Natural killer cell (primary cell): ENCODE measurements at regions not wholly inside any gene's neighbourhood (a gene's known extent, or its start where the extent isn't known, plus 50 kb on each side); places are given as distances from the start of the nearest gene placed in this dataset.

Source experiments
- ATAC-seq, 3 donors: fragments of 150-1000 bp in 2 of 3; fragments of 200-7000 bp in 1 of 3; cut with Tn5 transposase; 1 replicate in 1 of 3; 2 replicates in 2 of 3; pipeline ENCODE4 v1.10.0; 2021; ENCODE audit warnings: mild to moderate bottlenecking in 2 of 3, moderate library complexity in 2 of 3
- DNase-seq, 2 donors: peaks; one replicate each; pipeline versions ENCODE4 v3.0.0 to v3.0.0-alpha.2; 2013 to 2021; ENCODE audit warnings: mixed read lengths in 1 of 2
- H3K27ac ChIP-seq: one replicate; pipeline ENCODE4 v1.5.1; 2013; ENCODE audit warnings: mild to moderate bottlenecking, low read length
- H3K27me3 ChIP-seq: one replicate; pipeline ENCODE4 v1.6.1; 2013; ENCODE audit warnings: low read length; ENCODE audit not compliant: control insufficient read depth, insufficient read depth
- H3K36me3 ChIP-seq: one replicate; pipeline ENCODE4 v1.6.1; 2013; ENCODE audit warnings: low read length; ENCODE audit not compliant: control insufficient read depth, insufficient read depth
- H3K4me1 ChIP-seq: one replicate; pipeline ENCODE4 v1.6.1; 2013; ENCODE audit warnings: low read length; ENCODE audit not compliant: control insufficient read depth, insufficient read depth
- H3K4me3 ChIP-seq: one replicate; pipeline ENCODE4 v1.5.1; 2013; ENCODE audit warnings: low read length
- H3K9me3 ChIP-seq: one replicate; pipeline ENCODE4 v1.6.1; 2013; ENCODE audit warnings: low read length; ENCODE audit not compliant: control insufficient read depth, insufficient read depth
- H3K27ac Mint-ChIP-seq, 2 donors: one replicate each; pipeline ENCODE4 v1.8.0; 2022; ENCODE audit warnings: mild to moderate bottlenecking in 2 of 2, mixed read lengths in 2 of 2, moderate library complexity in 1 of 2
- H3K27me3 Mint-ChIP-seq, 2 donors: one replicate each; pipeline ENCODE4 v1.8.0; 2022; ENCODE audit warnings: low read depth in 2 of 2, mixed read lengths in 2 of 2
- H3K36me3 Mint-ChIP-seq: one replicate; pipeline ENCODE4 v1.8.0; 2022; ENCODE audit warnings: mixed read lengths
- H3K4me1 Mint-ChIP-seq, 2 donors: one replicate each; pipeline ENCODE4 v1.8.0; 2022; ENCODE audit warnings: mixed read lengths in 2 of 2
- H3K4me3 Mint-ChIP-seq: one replicate; pipeline ENCODE4 v1.8.0; 2022; ENCODE audit warnings: mild to moderate bottlenecking, moderate library complexity, mixed read lengths
- H3K9me3 Mint-ChIP-seq, 2 donors: one replicate each; pipeline ENCODE4 v1.8.0; 2022; ENCODE audit warnings: mixed read lengths in 2 of 2
- CTCF ChIP-seq: fragments of 200-600 bp; IDR thresholded peaks from one replicate; pipeline ENCODE4 v1.8.0; 2022; ENCODE audit warnings: antibody characterized with exemption
- WGBS: methylation state at CpG from one replicate; pipeline ENCODE4 v1.1.7; 2013; ENCODE audit warnings: missing lambda C conversion rate; ENCODE audit not compliant: insufficient coverage; 5-methylcytosine and 5-hydroxymethylcytosine counted together
- intact Hi-C: fragments of 100-400 bp; cut with micrococcal nuclease; formaldehyde crosslinking; loops from one replicate; pipeline ENCODE4 v1.14.2; 2022

DNA sequence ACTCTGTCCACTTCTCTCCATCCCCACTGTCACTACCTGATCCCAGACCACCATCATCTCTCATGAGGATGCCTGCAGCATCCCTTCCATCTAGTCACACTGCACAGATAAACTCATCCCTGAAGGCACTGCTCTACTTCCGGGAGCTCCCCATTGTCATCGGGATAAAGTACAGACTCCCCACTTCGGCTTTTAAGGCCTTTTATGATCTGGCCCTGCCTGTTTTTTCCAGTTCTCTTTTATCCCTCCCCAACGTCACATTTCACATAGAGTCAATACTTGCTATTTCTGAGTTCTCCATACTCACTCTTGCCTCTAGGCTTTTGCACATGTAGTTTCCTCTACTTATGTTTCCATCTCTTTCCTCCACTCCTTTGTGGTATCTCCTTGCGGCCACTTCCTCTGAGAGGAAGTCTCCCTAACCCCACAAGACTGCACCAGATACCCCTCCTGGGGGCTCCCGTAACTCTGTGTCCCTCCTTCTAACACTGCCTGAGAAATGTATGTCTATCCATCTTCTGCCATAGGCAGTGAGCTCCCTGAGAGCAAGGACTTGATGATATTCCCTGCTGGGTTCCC lies 66.9 kb downstream of the COPRS start:
- Histone ChIP-seq H3K4me1 (no peaks in the 10 kb centered on the region), H3K27me3 (no peaks in the 10 kb centered on the region), H3K4me3 (no peak overlapping the region), H3K9me3 (no peaks in the 10 kb centered on the region), H3K27ac (no peak overlapping the region), H3K36me3 (no peaks in the 10 kb centered on the region)
- DNase-seq (no peak), ATAC-seq (no peak)
- TF ChIP-seq CTCF, result no peak
- intact Hi-C loops, result no loop called here
- H3K36me3 Mint-ChIP-seq, result no peaks in the 10 kb centered on the region
- no peak overlapping the region for H3K27ac Mint-ChIP-seq
- H3K27me3 Mint-ChIP-seq, result peaks cover 7 to 22% of the 10 kb centered on the region in 2 donors
- H3K9me3 Mint-ChIP-seq, result no peaks in the 10 kb centered on the region
- WGBS, result 50% methylated on average over 6 of the region's 6 CpGs
- peaks cover 0 to 7% of the 10 kb centered on the region in 2 donors for H3K4me1 Mint-ChIP-seq
- no peak overlapping the region for H3K4me3 Mint-ChIP-seq

GRCh38 chr17:31789707-31790505 lies 69.1 kb downstream of the COPRS start:
- H3K36me3 ChIP-seq, result no peaks in the 10 kb centered on the region

DNA sequence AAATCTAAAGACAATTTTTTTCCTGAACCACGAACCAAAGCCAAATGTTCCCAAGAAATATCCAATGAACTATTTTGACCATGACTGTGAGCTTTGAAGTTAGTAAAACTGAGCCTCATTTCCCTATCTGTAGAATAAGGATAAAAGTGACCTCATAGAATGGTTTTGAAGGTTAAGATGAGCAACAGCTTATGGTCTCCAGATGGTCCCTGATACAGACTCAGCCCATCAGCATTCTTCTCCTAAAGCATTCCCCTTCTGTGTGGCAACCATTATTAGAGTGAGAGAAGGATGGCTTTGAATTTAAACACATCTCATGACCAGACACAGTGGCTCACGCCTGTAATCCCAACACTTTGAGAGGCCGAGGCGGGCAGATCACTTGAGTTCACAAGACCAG lies 70.1 kb downstream of the COPRS start:
- Mint-ChIP-seq H3K4me1 (peaks cover 0 to 7% of the 10 kb centered on the region in 2 donors), H3K27me3 (peaks cover 9 to 14% of the 10 kb centered on the region in 2 donors), H3K4me3 (no peak overlapping the region), H3K36me3 (no peaks in the 10 kb centered on the region), H3K27ac (no peak overlapping the region), H3K9me3 (no peaks in the 10 kb centered on the region)
- H3K4me3 ChIP-seq, result no peak overlapping the region
- DNase-seq, result no peak
- no peak for ATAC-seq
- WGBS, result 86% methylated on average over 4 of the region's 4 CpGs
- TF ChIP-seq CTCF, result no peak
- no peaks in the 10 kb centered on the region for H3K27me3 ChIP-seq
- H3K27ac ChIP-seq, result no peak overlapping the region
- H3K9me3 ChIP-seq, result no peaks in the 10 kb centered on the region
- intact Hi-C loops, result no loop called here
- H3K4me1 ChIP-seq, result no peaks in the 10 kb centered on the region
- no peaks in the 10 kb centered on the region for H3K36me3 ChIP-seq

More at GRCh38 chr17:31789707-31790505, 69.1 kb downstream of the COPRS start:
- no peak for TF ChIP-seq CTCF
- Mint-ChIP-seq H3K4me3 (no peak overlapping the region), H3K27me3 (peaks cover 9 to 14% of the 10 kb centered on the region in 2 donors), H3K4me1 (peaks cover 0 to 7% of the 10 kb centered on the region in 2 donors), H3K27ac (no peak overlapping the region), H3K9me3 (no peaks in the 10 kb centered on the region), H3K36me3 (no peaks in the 10 kb centered on the region)
- Histone ChIP-seq H3K4me3 (no peak overlapping the region), H3K4me1 (no peaks in the 10 kb centered on the region), H3K9me3 (no peaks in the 10 kb centered on the region), H3K27ac (no peak overlapping the region), H3K27me3 (no peaks in the 10 kb centered on the region)
- DNase-seq, result no peak
- ATAC-seq, result no peak
- WGBS, result 89% methylated on average over 9 of the region's 12 CpGs
- intact Hi-C loops, result no loop called here
